DOHH2 (cell line): ENCODE measurements at regions not wholly inside any gene's neighbourhood (a gene's known extent, or its start where the extent isn't known, plus 50 kb on each side); places are given as distances from the start of the nearest gene placed in this dataset.
"Not testable (repeated sequence)": the region's sequence is repeated elsewhere in the genome, so short reads cannot be mapped to it uniquely, and the experiment has no call there.

Experiments used
- EZH2phosphoT487 ChIP-seq: fragments of 200-600 bp; sonication (generic); IDR thresholded peaks from 2 replicates; pipeline ENCODE4 v1.6.1; 2017; ENCODE audit warnings: borderline replicate concordance, mild to moderate bottlenecking, antibody characterized with exemption, low read length, moderate library complexity, mixed read lengths
- TF ChIP-seq, protein P1 (sequence below): fragments of 200-600 bp; sonication (generic); IDR thresholded peaks from one replicate; pipeline ENCODE4 v1.5.1; 2014; ENCODE audit warnings: antibody characterized with exemption, mild to moderate bottlenecking, low read depth, low read length; ENCODE audit not compliant: poor library complexity, severe bottlenecking

DNA sequence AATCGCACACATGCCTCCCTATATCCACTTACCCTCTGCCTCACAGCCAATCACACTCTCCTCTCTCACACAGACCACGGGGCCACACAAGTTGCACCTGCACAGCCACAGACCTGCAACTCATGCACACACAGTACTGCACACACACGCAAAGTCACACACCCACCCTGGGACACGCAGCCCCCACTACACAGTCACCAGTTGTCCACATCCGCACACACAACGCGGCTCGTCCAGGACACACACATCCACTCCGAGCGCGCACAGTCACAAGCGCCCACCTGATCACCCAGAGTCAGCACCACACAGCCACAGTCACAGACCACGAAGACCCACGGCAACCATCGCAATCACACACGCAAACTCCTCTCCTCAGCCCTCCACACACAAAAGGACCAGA is 387.3 kb downstream of the CNTNAP3B start:
- TF ChIP-seq, protein P1, sequence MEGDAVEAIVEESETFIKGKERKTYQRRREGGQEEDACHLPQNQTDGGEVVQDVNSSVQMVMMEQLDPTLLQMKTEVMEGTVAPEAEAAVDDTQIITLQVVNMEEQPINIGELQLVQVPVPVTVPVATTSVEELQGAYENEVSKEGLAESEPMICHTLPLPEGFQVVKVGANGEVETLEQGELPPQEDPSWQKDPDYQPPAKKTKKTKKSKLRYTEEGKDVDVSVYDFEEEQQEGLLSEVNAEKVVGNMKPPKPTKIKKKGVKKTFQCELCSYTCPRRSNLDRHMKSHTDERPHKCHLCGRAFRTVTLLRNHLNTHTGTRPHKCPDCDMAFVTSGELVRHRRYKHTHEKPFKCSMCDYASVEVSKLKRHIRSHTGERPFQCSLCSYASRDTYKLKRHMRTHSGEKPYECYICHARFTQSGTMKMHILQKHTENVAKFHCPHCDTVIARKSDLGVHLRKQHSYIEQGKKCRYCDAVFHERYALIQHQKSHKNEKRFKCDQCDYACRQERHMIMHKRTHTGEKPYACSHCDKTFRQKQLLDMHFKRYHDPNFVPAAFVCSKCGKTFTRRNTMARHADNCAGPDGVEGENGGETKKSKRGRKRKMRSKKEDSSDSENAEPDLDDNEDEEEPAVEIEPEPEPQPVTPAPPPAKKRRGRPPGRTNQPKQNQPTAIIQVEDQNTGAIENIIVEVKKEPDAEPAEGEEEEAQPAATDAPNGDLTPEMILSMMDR: not testable (repeated sequence)
- TF ChIP-seq EZH2phosphoT487: not testable (repeated sequence)
